ENCODE measurements at regions not wholly inside any gene's neighbourhood (a gene's known extent, or its start where the extent isn't known, plus 50 kb on each side); places are given as distances from the start of the nearest gene placed in this dataset.
"Not testable (repeated sequence)": the region's sequence is repeated elsewhere in the genome, so short reads cannot be mapped to it uniquely, and the experiment has no call there.

DNA sequence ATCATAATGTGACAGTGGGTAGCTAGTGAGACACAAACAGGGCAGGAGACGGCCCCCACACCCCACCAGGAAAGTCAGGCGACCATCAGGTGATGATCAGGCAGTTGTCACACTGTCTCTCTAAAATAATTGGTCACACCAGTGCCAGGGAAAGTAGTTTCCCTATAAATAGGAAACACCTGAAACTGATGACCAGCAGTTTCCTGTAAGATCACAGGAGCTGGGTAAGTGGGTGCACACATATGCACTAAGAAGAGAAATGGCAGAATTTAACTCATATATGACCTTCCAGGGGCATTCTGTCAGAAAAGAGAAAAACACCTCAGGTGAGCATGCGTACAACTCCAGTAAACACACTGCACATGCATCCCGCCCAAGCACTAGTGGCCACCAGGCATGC lies 620.5 kb upstream of the GHITM start:
- Mint-ChIP-seq H3K4me3 (no peak overlapping the region), H3K4me1 (peaks cover 5% of the 10 kb centered on the region), H3K27me3 (ENCODE audit: low read depth, poor library complexity) (no peaks in the 10 kb centered on the region), H3K27ac (no peak overlapping the region), H3K36me3 (ENCODE audit: low read depth) (no peaks in the 10 kb centered on the region), H3K9me3 (no peaks in the 10 kb centered on the region)
- TF ChIP-seq, protein P1, sequence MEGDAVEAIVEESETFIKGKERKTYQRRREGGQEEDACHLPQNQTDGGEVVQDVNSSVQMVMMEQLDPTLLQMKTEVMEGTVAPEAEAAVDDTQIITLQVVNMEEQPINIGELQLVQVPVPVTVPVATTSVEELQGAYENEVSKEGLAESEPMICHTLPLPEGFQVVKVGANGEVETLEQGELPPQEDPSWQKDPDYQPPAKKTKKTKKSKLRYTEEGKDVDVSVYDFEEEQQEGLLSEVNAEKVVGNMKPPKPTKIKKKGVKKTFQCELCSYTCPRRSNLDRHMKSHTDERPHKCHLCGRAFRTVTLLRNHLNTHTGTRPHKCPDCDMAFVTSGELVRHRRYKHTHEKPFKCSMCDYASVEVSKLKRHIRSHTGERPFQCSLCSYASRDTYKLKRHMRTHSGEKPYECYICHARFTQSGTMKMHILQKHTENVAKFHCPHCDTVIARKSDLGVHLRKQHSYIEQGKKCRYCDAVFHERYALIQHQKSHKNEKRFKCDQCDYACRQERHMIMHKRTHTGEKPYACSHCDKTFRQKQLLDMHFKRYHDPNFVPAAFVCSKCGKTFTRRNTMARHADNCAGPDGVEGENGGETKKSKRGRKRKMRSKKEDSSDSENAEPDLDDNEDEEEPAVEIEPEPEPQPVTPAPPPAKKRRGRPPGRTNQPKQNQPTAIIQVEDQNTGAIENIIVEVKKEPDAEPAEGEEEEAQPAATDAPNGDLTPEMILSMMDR (IDR thresholded peaks at IDR 0.05), result no peak
- no peak for DNase-seq

- H3K27ac Mint-ChIP-seq; H3K4me3 Mint-ChIP-seq; H3K36me3 Mint-ChIP-seq (ENCODE audit: low read depth); H3K9me3 Mint-ChIP-seq; DNase-seq; H3K27me3 Mint-ChIP-seq (ENCODE audit: low read depth, poor library complexity): not testable (repeated sequence)
- H3K4me1 Mint-ChIP-seq, result peaks cover 11% of the 10 kb centered on the region
These were observed 618.9 kb upstream of the GHITM start for GRCh38 chr10:83520386-83520785.

DNA sequence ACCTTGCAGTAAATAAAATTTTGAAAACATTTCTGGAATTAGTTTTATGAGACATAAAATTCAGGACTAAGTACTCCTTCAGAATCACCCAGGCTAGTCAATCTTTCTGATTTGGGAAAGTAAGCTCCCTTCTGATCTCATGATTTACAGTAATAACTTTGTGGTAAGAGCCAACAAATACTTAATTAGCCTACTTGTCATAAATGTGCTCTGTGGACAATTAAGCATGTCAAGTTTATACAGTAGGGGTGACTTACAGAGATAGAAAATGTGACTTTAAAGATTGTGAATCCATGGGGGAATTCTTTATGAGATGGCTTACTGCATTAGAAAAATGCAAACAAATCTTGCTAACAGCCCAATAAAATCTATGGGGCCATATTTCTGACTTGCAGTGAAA lies 616.9 kb upstream of the GHITM start:
- Mint-ChIP-seq H3K4me1 (peaks cover 11% of the 10 kb centered on the region), H3K36me3 (ENCODE audit: low read depth) (no peaks in the 10 kb centered on the region), H3K27me3 (ENCODE audit: low read depth, poor library complexity) (no peaks in the 10 kb centered on the region), H3K4me3 (no peak overlapping the region), H3K27ac (peak overlapping the region; percentile 33), H3K9me3 (peaks cover 3% of the 10 kb centered on the region)
- TF ChIP-seq, protein P1 (IDR thresholded peaks at IDR 0.05), result no peak
- no peak for DNase-seq

- H3K4me3 Mint-ChIP-seq, result no peak overlapping the region
- H3K27ac Mint-ChIP-seq, result peak overlapping the region; percentile 33
- H3K27me3 Mint-ChIP-seq (ENCODE audit: low read depth, poor library complexity), result no peaks in the 10 kb centered on the region
- DNase-seq, result peak; percentile 4
- H3K4me1 Mint-ChIP-seq, result peaks cover 11% of the 10 kb centered on the region
- peaks cover 8% of the 10 kb centered on the region for H3K9me3 Mint-ChIP-seq
- TF ChIP-seq, protein P1 (IDR thresholded peaks at IDR 0.05), result no peak
- peaks cover under 1% of the 10 kb centered on the region for H3K36me3 Mint-ChIP-seq (ENCODE audit: low read depth)
These were observed 616.4 kb upstream of the GHITM start for GRCh38 chr10:83522881-83523386.

DNA sequence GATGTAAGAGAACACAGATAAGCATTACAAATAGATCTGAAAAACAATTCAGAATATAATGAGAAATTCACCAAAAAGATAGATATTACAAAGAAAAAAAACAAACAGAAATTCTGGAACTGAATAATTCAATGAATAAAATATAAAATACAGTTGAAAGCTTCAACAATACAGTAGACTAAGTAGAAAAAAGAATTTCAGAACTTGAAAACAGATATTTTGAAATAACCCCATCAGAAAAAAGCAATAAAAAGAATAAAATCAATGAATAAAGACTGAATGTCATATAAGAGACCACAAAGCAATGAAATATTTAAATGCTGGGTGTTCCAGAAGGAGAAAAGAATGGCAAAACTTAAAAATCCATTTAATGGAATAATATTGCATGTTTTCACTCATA lies 611.4 kb upstream of the GHITM start:
- no peak overlapping the region for H3K4me3 Mint-ChIP-seq
- H3K36me3 Mint-ChIP-seq (ENCODE audit: low read depth), result peaks cover 5% of the 10 kb centered on the region
- H3K27me3 Mint-ChIP-seq (ENCODE audit: low read depth, poor library complexity), result no peaks in the 10 kb centered on the region
- H3K27ac Mint-ChIP-seq, result no peak overlapping the region
- TF ChIP-seq, protein P1 (IDR thresholded peaks at IDR 0.05), result no peak
- DNase-seq, result no peak
- H3K4me1 Mint-ChIP-seq, result peaks cover 8% of the 10 kb centered on the region
- peaks cover 26% of the 10 kb centered on the region for H3K9me3 Mint-ChIP-seq

DNA sequence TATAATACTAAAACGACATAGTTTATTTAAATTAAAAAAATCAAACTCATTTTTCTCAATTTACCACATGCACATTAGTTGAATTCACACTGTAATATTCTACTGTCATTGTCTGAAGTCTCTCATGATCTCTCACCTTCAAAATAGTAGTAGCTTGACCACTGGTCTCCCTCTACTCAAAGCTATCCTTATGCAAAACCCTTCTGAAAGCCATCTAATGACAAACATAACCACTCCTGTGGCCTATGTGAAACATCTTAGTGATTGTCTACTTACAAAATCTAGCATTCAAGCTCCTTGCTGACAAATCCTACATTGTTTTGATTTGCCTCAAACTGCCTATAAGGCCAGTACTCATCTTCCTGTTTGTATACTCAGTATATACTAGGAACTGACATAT lies 606.0 kb upstream of the GHITM start:
- Mint-ChIP-seq H3K4me3 (no peak overlapping the region), H3K36me3 (ENCODE audit: low read depth) (peaks cover 1% of the 10 kb centered on the region), H3K4me1 (no peaks in the 10 kb centered on the region), H3K27me3 (ENCODE audit: low read depth, poor library complexity) (no peaks in the 10 kb centered on the region), H3K27ac (no peak overlapping the region), H3K9me3 (peaks cover 15% of the 10 kb centered on the region)
- TF ChIP-seq, protein P1 (IDR thresholded peaks at IDR 0.05), result no peak
- no peak for DNase-seq
